K562 (cell line): ENCODE measurements at regions not wholly inside any gene's neighbourhood (a gene's known extent, or its start where the extent isn't known, plus 50 kb on each side); places are given as distances from the start of the nearest gene placed in this dataset.

Source experiments
- ATF7 ChIP-seq: fragments of 450-650 bp; IDR thresholded peaks from 2 replicates; pipeline ENCODE4 v1.7.1; 2014; ENCODE audit warnings: mild to moderate bottlenecking, moderate library complexity
- BCL6 ChIP-seq: fragments of 250-450 bp; sonication (Bioruptor Pico); IDR thresholded peaks from 2 replicates; pipeline ENCODE4 v1.4.0; 2020
- CBFA2T2 ChIP-seq: fragments of 450-650 bp; conservative IDR thresholded peaks from 2 replicates; pipeline ENCODE4 v1.6.1; 2017; ENCODE audit warnings: mild to moderate bottlenecking
- CXXC5 ChIP-seq: fragments of 250-450 bp; sonication (Bioruptor Pico); IDR thresholded peaks from 2 replicates; pipeline ENCODE4 v1.8.0; 2022; ENCODE audit warnings: inconsistent platforms, mild to moderate bottlenecking, moderate library complexity
- ERF ChIP-seq: fragments of 450-650 bp; formaldehyde crosslinking; IDR thresholded peaks from 2 replicates; pipeline ENCODE4 v1.4.0; 2020; ENCODE audit warnings: mild to moderate bottlenecking, mixed read lengths
- FOSL1 ChIP-seq: fragments of 200-800 bp; sonication (Bioruptor generic); conservative IDR thresholded peaks from 2 replicates; pipeline ENCODE4 v1.6.1; 2016; ENCODE audit warnings: missing genetic modification characterization, missing compliant biosample characterization
- HNRNPUL1 ChIP-seq: fragments of 200-400 bp; formaldehyde crosslinking; IDR thresholded peaks from 2 replicates; pipeline ENCODE4 v1.6.1; 2017; ENCODE audit warnings: low read length
- HSF4 ChIP-seq: fragments of 250-450 bp; sonication (Bioruptor Pico); IDR thresholded peaks from 2 replicates; pipeline ENCODE4 v2.1.2; 2022; ENCODE audit warnings: mild to moderate bottlenecking, moderate library complexity, borderline replicate concordance
- KDM1A ChIP-seq, 2 experiments: fragments of 450-650 bp; IDR thresholded peaks; 2 replicates each; pipeline ENCODE4 v1.6.1; 2016; ENCODE audit warnings: mild to moderate bottlenecking in 2 of 2
- KLF6 ChIP-seq: fragments of 250-450 bp; sonication (Bioruptor Pico); IDR thresholded peaks from 2 replicates; pipeline ENCODE4 v1.4.0; 2020; ENCODE audit warnings: mild to moderate bottlenecking, moderate library complexity, borderline replicate concordance
- MTF1 ChIP-seq: fragments of 250-450 bp; sonication (Bioruptor Pico); IDR thresholded peaks from 2 replicates; pipeline ENCODE4 v1.9.0; 2021; ENCODE audit warnings: moderate library complexity, mild to moderate bottlenecking, inconsistent platforms, borderline replicate concordance
- NFIX ChIP-seq: fragments of 250-450 bp; sonication (Bioruptor Pico); IDR thresholded peaks from 2 replicates; pipeline ENCODE4 v1.4.0; 2020; ENCODE audit warnings: low read depth, mild to moderate bottlenecking, moderate library complexity
- OTX1 ChIP-seq: fragments of 450-650 bp; formaldehyde crosslinking; IDR thresholded peaks from 2 replicates; pipeline ENCODE4 v1.4.0; 2022; ENCODE audit warnings: mild to moderate bottlenecking
- PTRF ChIP-seq: fragments of 450-650 bp; IDR thresholded peaks from 2 replicates; pipeline ENCODE4 v1.6.1; 2016; ENCODE audit warnings: mild to moderate bottlenecking, missing genetic modification characterization, missing compliant biosample characterization
- RFX5 ChIP-seq: IDR thresholded peaks from 2 replicates; pipeline ENCODE4 v1.6.1; 2011; ENCODE audit warnings: low read depth, mild to moderate bottlenecking, improper control_type of control experiment, low read length
- U2AF2 ChIP-seq: fragments of 200-400 bp; formaldehyde crosslinking; optimal IDR thresholded peaks from 2 replicates; pipeline ENCODE3; 2017; ENCODE audit warnings: low read depth, mild to moderate bottlenecking, low read length
- ZC3H8 ChIP-seq: fragments of 450-650 bp; IDR thresholded peaks from 2 replicates; pipeline ENCODE4 v1.6.1; 2017
- ZNF140 ChIP-seq: fragments of 250-450 bp; sonication (Bioruptor Pico); IDR thresholded peaks from 2 replicates; pipeline ENCODE4 v1.8.0; 2021; ENCODE audit warnings: moderate library complexity, mild to moderate bottlenecking, inconsistent platforms
- ZNF696 ChIP-seq: fragments of 250-450 bp; sonication (Bioruptor Pico); conservative IDR thresholded peaks from 2 replicates; pipeline ENCODE4 v1.4.0; 2020; ENCODE audit warnings: mild to moderate bottlenecking, moderate library complexity
- ZNF785 ChIP-seq: fragments of 250-450 bp; sonication (Bioruptor Pico); IDR thresholded peaks from 2 replicates; pipeline ENCODE4 v1.4.0; 2020; ENCODE audit warnings: mild to moderate bottlenecking
- TF ChIP-seq, protein P1 (sequence below): fragments of 450-650 bp; formaldehyde crosslinking; conservative IDR thresholded peaks from 2 replicates; pipeline ENCODE4 v1.4.0; 2022; ENCODE audit warnings: mild to moderate bottlenecking, missing genetic modification characterization
- TF ChIP-seq, protein P2 (sequence below): fragments of 450-650 bp; IDR thresholded peaks from 2 replicates; pipeline ENCODE4 v1.6.1; 2016; ENCODE audit warnings: missing biosample characterization, missing genetic modification characterization
- TF ChIP-seq, protein P3 (sequence below): fragments of 450-650 bp; IDR thresholded peaks from 2 replicates; pipeline ENCODE4 v1.6.1; 2017; ENCODE audit warnings: antibody characterized with exemption, mild to moderate bottlenecking
- TF ChIP-seq, protein P4 (sequence below): fragments of 450-650 bp; formaldehyde crosslinking; IDR thresholded peaks from 2 replicates; pipeline ENCODE4 v1.4.0; 2022; ENCODE audit warnings: missing genetic modification characterization

DNA sequence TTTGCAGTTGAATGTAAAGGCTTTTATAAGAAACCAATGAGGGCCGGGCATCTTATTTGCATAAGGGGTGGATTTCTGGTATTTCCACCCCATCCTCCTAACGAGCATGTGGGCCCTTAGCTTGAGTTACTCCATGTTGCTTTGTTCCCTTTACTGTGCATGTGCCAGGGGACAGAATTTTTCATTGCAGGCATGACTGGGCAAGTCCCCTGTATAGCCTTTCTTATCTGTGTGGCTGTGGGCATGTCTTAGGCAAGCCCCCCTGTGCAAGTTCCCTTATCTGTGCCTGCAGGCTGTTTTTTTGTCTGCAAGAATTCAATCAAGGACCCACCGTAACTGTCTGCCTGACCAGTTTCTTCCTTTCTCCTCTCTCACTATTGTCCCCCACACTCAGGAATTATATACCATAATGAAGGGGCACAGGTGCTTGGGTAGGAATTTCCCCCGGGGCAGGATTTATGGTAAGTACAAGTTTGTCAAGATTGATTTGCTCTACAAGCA, 152.2 kb upstream of the CNOT2 start (continued):
- TF ChIP-seq KLF6 (CRISPR knock-in tag) (peak; percentile 96), ZNF696 (CRISPR knock-in tag) (0 out of 2 replicates have a peak, but pooled peaks have one; percentile 37), ATF7 (no peak), RFX5 (no peak), CBFA2T2 (peak; percentile 79), ERF (CRISPR knock-in tag) (peak; percentile 93), HSF4 (peak; percentile 93; the same call in 1 of the 2 replicates), ZC3H8 (no peak), OTX1 (CRISPR knock-in tag) (peak; percentile 86; the same call in 1 of the 2 replicates), MTF1 (CRISPR knock-in tag) (peak; percentile 91), HNRNPUL1 (no peak), ZNF785 (CRISPR knock-in tag) (peak; percentile 66; the same call in 1 of the 2 replicates), PTRF (peak; percentile 91), BCL6 (CRISPR knock-in tag) (peak; percentile 77), FOSL1 (tag) (no peak), ZNF140 (peak; percentile 80; the same call in 1 of the 2 replicates), KDM1A (IDR thresholded peaks at IDR 0.05) (peak; percentile 87), CXXC5 (CRISPR knock-in tag) (peak; percentile 90), NFIX (CRISPR knock-in tag) (peak; percentile 52), U2AF2 (no peak)
- TF ChIP-seq, protein P1, sequence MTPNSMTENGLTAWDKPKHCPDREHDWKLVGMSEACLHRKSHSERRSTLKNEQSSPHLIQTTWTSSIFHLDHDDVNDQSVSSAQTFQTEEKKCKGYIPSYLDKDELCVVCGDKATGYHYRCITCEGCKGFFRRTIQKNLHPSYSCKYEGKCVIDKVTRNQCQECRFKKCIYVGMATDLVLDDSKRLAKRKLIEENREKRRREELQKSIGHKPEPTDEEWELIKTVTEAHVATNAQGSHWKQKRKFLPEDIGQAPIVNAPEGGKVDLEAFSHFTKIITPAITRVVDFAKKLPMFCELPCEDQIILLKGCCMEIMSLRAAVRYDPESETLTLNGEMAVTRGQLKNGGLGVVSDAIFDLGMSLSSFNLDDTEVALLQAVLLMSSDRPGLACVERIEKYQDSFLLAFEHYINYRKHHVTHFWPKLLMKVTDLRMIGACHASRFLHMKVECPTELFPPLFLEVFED: peak; percentile 75; the same call in 1 of the 2 replicates
- TF ChIP-seq, protein P2, sequence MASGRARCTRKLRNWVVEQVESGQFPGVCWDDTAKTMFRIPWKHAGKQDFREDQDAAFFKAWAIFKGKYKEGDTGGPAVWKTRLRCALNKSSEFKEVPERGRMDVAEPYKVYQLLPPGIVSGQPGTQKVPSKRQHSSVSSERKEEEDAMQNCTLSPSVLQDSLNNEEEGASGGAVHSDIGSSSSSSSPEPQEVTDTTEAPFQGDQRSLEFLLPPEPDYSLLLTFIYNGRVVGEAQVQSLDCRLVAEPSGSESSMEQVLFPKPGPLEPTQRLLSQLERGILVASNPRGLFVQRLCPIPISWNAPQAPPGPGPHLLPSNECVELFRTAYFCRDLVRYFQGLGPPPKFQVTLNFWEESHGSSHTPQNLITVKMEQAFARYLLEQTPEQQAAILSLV (tag): peak; percentile 88
- TF ChIP-seq, protein P3, sequence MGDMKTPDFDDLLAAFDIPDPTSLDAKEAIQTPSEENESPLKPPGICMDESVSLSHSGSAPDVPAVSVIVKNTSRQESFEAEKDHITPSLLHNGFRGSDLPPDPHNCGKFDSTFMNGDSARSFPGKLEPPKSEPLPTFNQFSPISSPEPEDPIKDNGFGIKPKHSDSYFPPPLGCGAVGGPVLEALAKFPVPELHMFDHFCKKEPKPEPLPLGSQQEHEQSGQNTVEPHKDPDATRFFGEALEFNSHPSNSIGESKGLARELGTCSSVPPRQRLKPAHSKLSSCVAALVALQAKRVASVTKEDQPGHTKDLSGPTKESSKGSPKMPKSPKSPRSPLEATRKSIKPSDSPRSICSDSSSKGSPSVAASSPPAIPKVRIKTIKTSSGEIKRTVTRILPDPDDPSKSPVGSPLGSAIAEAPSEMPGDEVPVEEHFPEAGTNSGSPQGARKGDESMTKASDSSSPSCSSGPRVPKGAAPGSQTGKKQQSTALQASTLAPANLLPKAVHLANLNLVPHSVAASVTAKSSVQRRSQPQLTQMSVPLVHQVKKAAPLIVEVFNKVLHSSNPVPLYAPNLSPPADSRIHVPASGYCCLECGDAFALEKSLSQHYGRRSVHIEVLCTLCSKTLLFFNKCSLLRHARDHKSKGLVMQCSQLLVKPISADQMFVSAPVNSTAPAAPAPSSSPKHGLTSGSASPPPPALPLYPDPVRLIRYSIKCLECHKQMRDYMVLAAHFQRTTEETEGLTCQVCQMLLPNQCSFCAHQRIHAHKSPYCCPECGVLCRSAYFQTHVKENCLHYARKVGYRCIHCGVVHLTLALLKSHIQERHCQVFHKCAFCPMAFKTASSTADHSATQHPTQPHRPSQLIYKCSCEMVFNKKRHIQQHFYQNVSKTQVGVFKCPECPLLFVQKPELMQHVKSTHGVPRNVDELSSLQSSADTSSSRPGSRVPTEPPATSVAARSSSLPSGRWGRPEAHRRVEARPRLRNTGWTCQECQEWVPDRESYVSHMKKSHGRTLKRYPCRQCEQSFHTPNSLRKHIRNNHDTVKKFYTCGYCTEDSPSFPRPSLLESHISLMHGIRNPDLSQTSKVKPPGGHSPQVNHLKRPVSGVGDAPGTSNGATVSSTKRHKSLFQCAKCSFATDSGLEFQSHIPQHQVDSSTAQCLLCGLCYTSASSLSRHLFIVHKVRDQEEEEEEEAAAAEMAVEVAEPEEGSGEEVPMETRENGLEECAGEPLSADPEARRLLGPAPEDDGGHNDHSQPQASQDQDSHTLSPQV: peak; percentile 100
- TF ChIP-seq, protein P4, sequence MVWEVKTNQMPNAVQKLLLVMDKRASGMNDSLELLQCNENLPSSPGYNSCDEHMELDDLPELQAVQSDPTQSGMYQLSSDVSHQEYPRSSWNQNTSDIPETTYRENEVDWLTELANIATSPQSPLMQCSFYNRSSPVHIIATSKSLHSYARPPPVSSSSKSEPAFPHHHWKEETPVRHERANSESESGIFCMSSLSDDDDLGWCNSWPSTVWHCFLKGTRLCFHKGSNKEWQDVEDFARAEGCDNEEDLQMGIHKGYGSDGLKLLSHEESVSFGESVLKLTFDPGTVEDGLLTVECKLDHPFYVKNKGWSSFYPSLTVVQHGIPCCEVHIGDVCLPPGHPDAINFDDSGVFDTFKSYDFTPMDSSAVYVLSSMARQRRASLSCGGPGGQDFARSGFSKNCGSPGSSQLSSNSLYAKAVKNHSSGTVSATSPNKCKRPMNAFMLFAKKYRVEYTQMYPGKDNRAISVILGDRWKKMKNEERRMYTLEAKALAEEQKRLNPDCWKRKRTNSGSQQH (CRISPR knock-in tag): peak; percentile 70; the same call in 1 of the 2 replicates
